Thyroid gland (tissue), 4 donors: ENCODE measurements at regions not wholly inside any gene's neighbourhood (a gene's known extent, or its start where the extent isn't known, plus 50 kb on each side); places are given as distances from the start of the nearest gene placed in this dataset.

Source experiments
- CTCF ChIP-seq, 6 experiments: fragments of 200-600 bp in 3 of 6; fragments of 450-650 bp in 3 of 6; sonication (generic) in 3 of 6; IDR thresholded peaks; one replicate each; pipeline ENCODE4 v1.5.1; 2016 to 2019; ENCODE audit warnings: antibody characterized with exemption in 6 of 6, mild to moderate bottlenecking in 2 of 6, inconsistent platforms in 1 of 6, moderate library complexity in 1 of 6
- POLR2A ChIP-seq, 2 donors: fragments of 450-650 bp; IDR thresholded peaks; one replicate each; pipeline ENCODE4 v1.6.1; 2017; ENCODE audit warnings: antibody characterized with exemption in 2 of 2, mild to moderate bottlenecking in 2 of 2, moderate library complexity in 1 of 2

GRCh38 chr19:5273782-5274181 is 66.8 kb downstream of the PTPRS start:
- TF ChIP-seq CTCF (IDR thresholded peaks at IDR 0.05) = no peak
- TF ChIP-seq POLR2A (IDR thresholded peaks at IDR 0.05) = no peak
